Activated naive CD4-positive, alpha-beta T cell treated with anti-CD3 and anti-CD28 coated beads for 36 hours (primary cell): ENCODE measurements at regions not wholly inside any gene's neighbourhood (a gene's known extent, or its start where the extent isn't known, plus 50 kb on each side); places are given as distances from the start of the nearest gene placed in this dataset.

ENCODE experiments used
- CTCF ChIA-PET: fragments of 350-600 bp; sonication (Branson Sonifier 250); formaldehyde crosslinking; loops from one replicate; lab custom pipeline; 2021; ENCODE audit warnings: antibody characterized with exemption; lab: Charles Lee
- DNase-seq: peaks from one replicate; pipeline ENCODE4 v3.0.0-alpha.2; 2020
- H3K27ac Mint-ChIP-seq: one replicate; pipeline ENCODE4 v1.8.0; 2021; ENCODE audit warnings: mild to moderate bottlenecking, mixed read lengths
- H3K27me3 Mint-ChIP-seq: one replicate; pipeline ENCODE4 v1.8.0; 2021; ENCODE audit warnings: low read depth, mixed read lengths
- H3K36me3 Mint-ChIP-seq: one replicate; pipeline ENCODE4 v1.8.0; 2021; ENCODE audit warnings: low read depth, mixed read lengths
- H3K4me1 Mint-ChIP-seq: one replicate; pipeline ENCODE4 v1.8.0; 2021; ENCODE audit warnings: low read depth, mixed read lengths
- H3K4me3 Mint-ChIP-seq: one replicate; pipeline ENCODE4 v1.8.0; 2021; ENCODE audit warnings: mild to moderate bottlenecking, moderate library complexity, mixed read lengths
- H3K9me3 Mint-ChIP-seq: one replicate; pipeline ENCODE4 v1.8.0; 2021; ENCODE audit warnings: mixed read lengths
- intact Hi-C: fragments of 100-400 bp; cut with micrococcal nuclease; formaldehyde crosslinking; loops from one replicate; pipeline ENCODE4 v1.15.1; 2023

DNA sequence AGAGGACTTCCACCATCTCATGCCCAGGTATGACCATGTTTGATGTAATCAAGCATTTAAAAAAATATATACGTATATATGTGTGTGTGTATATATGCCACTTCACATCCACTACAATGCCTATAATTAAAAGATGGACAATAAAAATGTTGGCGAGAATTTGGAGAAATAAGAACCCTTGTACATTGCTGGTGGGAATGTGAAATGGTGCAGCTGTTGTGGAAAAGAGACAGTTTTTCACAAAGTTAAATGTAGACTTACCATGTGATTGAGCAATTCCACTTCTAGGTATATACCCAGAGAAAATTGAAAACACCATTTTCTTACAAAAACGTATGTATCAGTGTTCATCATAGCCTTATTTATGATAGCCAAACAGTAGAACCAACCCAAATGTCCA, 229.2 kb upstream of the WWC1 start:
- intact Hi-C loops, result no loop called here
- peaks cover 8% of the 10 kb centered on the region for H3K27me3 Mint-ChIP-seq
- H3K9me3 Mint-ChIP-seq, result peaks cover 7% of the 10 kb centered on the region
- no peak overlapping the region for H3K27ac Mint-ChIP-seq
- CTCF ChIA-PET, result no interaction called here
- no peak overlapping the region for H3K4me3 Mint-ChIP-seq
- no peaks in the 10 kb centered on the region for H3K36me3 Mint-ChIP-seq
- no peak for DNase-seq
- H3K4me1 Mint-ChIP-seq, result no peaks in the 10 kb centered on the region

DNA sequence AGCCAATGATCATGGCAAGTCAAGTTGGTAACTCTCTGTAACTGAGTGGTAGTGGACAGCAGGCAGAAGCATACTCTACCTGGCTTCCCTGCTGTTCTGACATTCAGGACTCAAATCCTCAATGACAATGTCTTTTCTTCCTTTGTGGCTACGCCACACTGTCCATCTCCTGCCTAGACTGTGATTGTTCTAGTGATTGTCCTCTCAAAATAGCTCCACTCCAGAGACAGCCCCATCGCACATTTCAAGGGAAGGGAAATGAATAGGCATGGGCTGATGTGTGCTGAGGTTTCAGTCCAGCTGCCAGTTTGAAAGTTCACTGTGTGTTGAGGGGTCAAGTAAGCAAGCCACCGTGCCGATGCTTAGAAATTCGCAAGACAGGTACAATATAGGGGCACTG, 227.0 kb upstream of the WWC1 start:
- peaks cover 12% of the 10 kb centered on the region for H3K27me3 Mint-ChIP-seq
- intact Hi-C loops, result no loop called here
- no peaks in the 10 kb centered on the region for H3K4me1 Mint-ChIP-seq
- DNase-seq, result no peak
- H3K9me3 Mint-ChIP-seq, result no peaks in the 10 kb centered on the region
- no peaks in the 10 kb centered on the region for H3K36me3 Mint-ChIP-seq
- no peak overlapping the region for H3K27ac Mint-ChIP-seq
- CTCF ChIA-PET, result no interaction called here
- H3K4me3 Mint-ChIP-seq, result no peak overlapping the region

DNA sequence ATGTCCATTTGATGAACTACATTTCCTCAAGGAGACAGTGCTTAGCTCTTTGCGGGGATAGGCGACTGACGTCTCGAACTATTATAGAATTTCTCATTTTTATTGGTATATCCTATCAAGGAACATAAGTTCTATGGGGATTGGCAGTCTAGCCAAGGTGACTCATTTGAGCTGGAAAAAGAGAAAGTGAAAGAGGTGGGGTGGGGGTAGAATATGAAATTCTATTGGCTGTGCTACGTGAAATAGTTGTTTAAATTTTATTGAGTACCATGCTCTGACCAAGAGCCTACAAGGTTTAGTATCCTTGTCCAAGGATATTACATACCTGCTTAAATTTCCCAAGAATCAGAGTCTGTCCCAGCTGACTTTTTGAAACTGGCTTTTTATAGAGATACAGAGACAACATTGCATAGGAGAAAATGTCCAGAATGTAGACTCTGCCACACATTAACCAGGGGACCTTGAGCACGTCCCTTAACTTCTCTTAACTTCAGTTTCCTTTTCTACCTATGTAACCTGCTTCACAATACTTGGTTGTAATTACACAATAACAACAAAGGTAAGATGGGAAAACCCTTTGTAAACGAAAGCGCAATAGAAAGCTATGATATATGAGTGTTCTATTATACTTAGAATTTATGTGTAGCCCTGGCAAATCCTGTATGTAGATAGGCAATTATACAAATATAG, 226.4 kb upstream of the WWC1 start:
- Mint-ChIP-seq H3K4me3 (no peak overlapping the region), H3K27me3 (peaks cover 12% of the 10 kb centered on the region), H3K27ac (no peak overlapping the region), H3K4me1 (no peaks in the 10 kb centered on the region), H3K36me3 (no peaks in the 10 kb centered on the region), H3K9me3 (no peaks in the 10 kb centered on the region)
- intact Hi-C loops, result no loop called here
- no peak for DNase-seq
- CTCF ChIA-PET, result no interaction called here

DNA sequence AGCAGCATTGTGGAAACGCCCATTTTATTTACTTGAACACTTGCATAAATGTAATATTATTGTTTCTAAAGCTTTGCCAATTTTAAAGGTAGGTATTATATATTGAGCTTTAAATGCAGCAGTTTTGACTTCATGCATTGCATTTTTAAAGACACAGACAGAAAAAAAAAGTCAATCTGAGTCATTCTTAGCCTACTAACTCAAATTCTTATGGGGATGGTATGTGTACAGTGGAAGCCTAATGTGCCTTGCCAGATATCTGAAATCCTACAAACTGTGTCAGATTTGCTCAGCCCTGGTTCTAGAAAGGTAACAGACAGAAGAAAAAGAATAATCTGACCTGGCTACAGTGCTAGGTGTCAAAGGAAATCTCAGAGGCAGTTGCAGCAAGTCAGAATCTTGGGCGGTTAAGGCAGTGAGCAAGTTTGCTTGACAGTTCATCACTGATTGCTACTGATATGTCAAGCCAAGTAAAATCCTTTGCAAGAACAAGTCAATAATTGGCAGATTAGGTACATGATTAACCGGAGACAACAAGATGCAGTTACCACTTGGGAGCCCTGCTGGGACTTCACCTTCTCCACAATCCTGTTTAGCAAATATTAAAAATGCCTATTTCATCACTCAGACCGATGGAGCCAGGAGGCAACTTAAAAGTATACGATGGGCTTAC, 224.8 kb upstream of the WWC1 start:
- Mint-ChIP-seq H3K4me1 (no peaks in the 10 kb centered on the region), H3K27ac (no peak overlapping the region), H3K27me3 (peaks cover 9% of the 10 kb centered on the region), H3K4me3 (no peak overlapping the region), H3K36me3 (no peaks in the 10 kb centered on the region), H3K9me3 (no peaks in the 10 kb centered on the region)
- CTCF ChIA-PET, result no interaction called here
- intact Hi-C loops, result no loop called here
- no peak for DNase-seq

- H3K9me3 Mint-ChIP-seq, result no peaks in the 10 kb centered on the region
- H3K27me3 Mint-ChIP-seq, result peaks cover 10% of the 10 kb centered on the region
- intact Hi-C loops, result no loop called here
- CTCF ChIA-PET, result no interaction called here
- H3K4me1 Mint-ChIP-seq, result peaks cover 2% of the 10 kb centered on the region
- H3K36me3 Mint-ChIP-seq, result no peaks in the 10 kb centered on the region
- H3K27ac Mint-ChIP-seq, result no peak overlapping the region
- DNase-seq, result no peak
- no peak overlapping the region for H3K4me3 Mint-ChIP-seq
These were observed 220.7 kb upstream of the WWC1 start for GRCh38 chr5:168070761-168071160.

- CTCF ChIA-PET, result no interaction called here
- no peak for DNase-seq
- Mint-ChIP-seq H3K27ac (no peak overlapping the region), H3K27me3 (peaks cover 8% of the 10 kb centered on the region), H3K4me3 (no peak overlapping the region), H3K9me3 (no peaks in the 10 kb centered on the region), H3K4me1 (peaks cover 2% of the 10 kb centered on the region), H3K36me3 (no peaks in the 10 kb centered on the region)
- intact Hi-C loops, result no loop called here
These were observed 218.8 kb upstream of the WWC1 start for GRCh38 chr5:168072665-168073064.

GRCh38 chr5:168073311-168073710, 218.1 kb upstream of the WWC1 start:
- no peak overlapping the region for H3K27ac Mint-ChIP-seq
- peaks cover 2% of the 10 kb centered on the region for H3K4me1 Mint-ChIP-seq
- H3K4me3 Mint-ChIP-seq, result no peak overlapping the region
- intact Hi-C loops, result no loop called here
- DNase-seq, result no peak
- no peaks in the 10 kb centered on the region for H3K9me3 Mint-ChIP-seq
- CTCF ChIA-PET, result no interaction called here
- peaks cover 5% of the 10 kb centered on the region for H3K27me3 Mint-ChIP-seq
- no peaks in the 10 kb centered on the region for H3K36me3 Mint-ChIP-seq

GRCh38 chr5:168073991-168074800, 217.2 kb upstream of the WWC1 start:
- intact Hi-C loops, result no loop called here
- DNase-seq, result no peak
- no peak overlapping the region for H3K4me3 Mint-ChIP-seq
- H3K9me3 Mint-ChIP-seq, result no peaks in the 10 kb centered on the region
- CTCF ChIA-PET, result interaction anchor here (0.6 kb wide), 1 partner anchor 198 kb away, joined by 5 read pairs; no protein-coding TSS in a partner anchor
- H3K27me3 Mint-ChIP-seq, result peaks cover 3% of the 10 kb centered on the region
- H3K27ac Mint-ChIP-seq, result no peak overlapping the region
- H3K4me1 Mint-ChIP-seq, result peaks cover 2% of the 10 kb centered on the region
- H3K36me3 Mint-ChIP-seq, result no peaks in the 10 kb centered on the region

- peaks cover 2% of the 10 kb centered on the region for H3K4me1 Mint-ChIP-seq
- intact Hi-C loops, result no loop called here
- DNase-seq, result no peak
- no peaks in the 10 kb centered on the region for H3K36me3 Mint-ChIP-seq
- H3K4me3 Mint-ChIP-seq, result no peak overlapping the region
- H3K9me3 Mint-ChIP-seq, result no peaks in the 10 kb centered on the region
- peaks cover 3% of the 10 kb centered on the region for H3K27me3 Mint-ChIP-seq
- CTCF ChIA-PET, result no interaction called here
- no peak overlapping the region for H3K27ac Mint-ChIP-seq
These were observed 216.1 kb upstream of the WWC1 start for GRCh38 chr5:168075387-168075786.

DNA sequence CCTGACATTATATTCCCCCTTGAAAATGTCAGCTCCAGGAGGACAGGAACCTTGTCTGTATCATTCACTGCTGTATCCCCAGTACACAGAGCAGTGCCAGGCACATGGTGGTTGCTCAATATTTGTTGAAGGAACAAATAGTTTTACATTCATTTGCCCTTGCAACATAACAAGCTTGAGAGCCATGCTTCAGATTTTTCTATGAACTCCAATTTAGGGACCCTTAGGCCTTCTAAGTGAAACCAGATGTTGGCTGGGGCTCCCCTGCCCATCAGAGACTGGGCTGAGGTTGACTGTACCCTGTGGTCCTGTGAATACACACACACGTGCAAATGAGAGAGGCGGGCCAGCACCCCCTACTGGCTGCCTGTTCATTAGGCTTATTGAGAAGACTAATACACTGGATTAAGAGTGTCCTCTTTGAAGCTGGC, 214.9 kb upstream of the WWC1 start:
- no peak overlapping the region for H3K27ac Mint-ChIP-seq
- CTCF ChIA-PET, result interaction anchor here (1.4 kb wide), 1 partner anchor 9 kb away, joined by 3 read pairs; no protein-coding TSS in a partner anchor
- H3K36me3 Mint-ChIP-seq, result no peaks in the 10 kb centered on the region
- intact Hi-C loops, result loop anchor here (1.0 kb wide), 1 partner anchor 353 kb away; no protein-coding TSS in a partner anchor
- DNase-seq, result peak; percentile 28
- H3K4me3 Mint-ChIP-seq, result no peak overlapping the region
- no peaks in the 10 kb centered on the region for H3K9me3 Mint-ChIP-seq
- peaks cover 3% of the 10 kb centered on the region for H3K27me3 Mint-ChIP-seq
- H3K4me1 Mint-ChIP-seq, result peaks cover 2% of the 10 kb centered on the region

DNA sequence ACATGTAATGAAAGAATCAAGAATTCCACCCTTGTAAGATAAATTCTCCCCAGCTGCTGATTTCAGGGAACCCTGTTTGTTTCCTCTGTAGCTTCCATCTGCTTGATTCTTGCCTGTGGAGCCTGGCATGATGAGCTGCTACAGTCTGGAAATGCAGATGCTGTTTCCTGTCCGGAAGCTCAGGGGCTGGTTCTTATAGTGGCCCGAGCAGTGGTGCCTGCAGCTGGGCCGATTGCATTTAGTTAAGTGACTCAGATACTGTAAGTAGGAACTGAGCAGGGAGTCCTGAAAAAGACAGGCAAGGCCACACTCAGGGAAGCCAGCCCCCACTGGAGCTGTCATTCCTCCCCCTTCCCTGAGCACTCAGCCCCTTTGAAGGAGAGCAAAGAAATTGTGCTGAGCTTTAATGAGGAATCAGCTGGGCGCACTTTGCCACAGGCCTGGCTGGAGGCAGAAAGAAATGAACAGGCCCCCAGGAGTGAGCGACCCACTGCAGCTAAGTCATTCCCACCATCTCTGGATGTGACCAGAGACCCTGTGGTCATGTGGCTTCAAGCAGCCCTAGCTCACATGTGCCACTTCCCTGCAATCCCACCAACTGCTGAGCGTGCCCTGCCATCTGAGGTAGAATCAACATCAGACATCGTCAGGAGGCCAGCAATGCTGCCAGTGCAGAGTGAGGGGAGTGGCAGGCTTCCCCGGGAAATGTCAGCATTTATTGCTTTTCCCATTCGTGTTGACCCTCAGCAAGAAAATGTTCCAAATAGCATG, 206.0 kb upstream of the WWC1 start:
- CTCF ChIA-PET, result no interaction called here
- no peak for DNase-seq
- no peak overlapping the region for H3K27ac Mint-ChIP-seq
- H3K9me3 Mint-ChIP-seq, result peaks cover 1% of the 10 kb centered on the region
- H3K36me3 Mint-ChIP-seq, result no peaks in the 10 kb centered on the region
- no peaks in the 10 kb centered on the region for H3K4me1 Mint-ChIP-seq
- intact Hi-C loops, result no loop called here
- H3K4me3 Mint-ChIP-seq, result no peak overlapping the region
- peaks cover 8% of the 10 kb centered on the region for H3K27me3 Mint-ChIP-seq

GRCh38 chr5:168086104-168086610, 205.3 kb upstream of the WWC1 start:
- peaks cover 1% of the 10 kb centered on the region for H3K9me3 Mint-ChIP-seq
- intact Hi-C loops, result no loop called here

More at GRCh38 chr5:168086104-168086610, 205.3 kb upstream of the WWC1 start:
- Mint-ChIP-seq H3K36me3 (no peaks in the 10 kb centered on the region), H3K4me1 (no peaks in the 10 kb centered on the region), H3K27me3 (peaks cover 8% of the 10 kb centered on the region), H3K4me3 (no peak overlapping the region), H3K27ac (no peak overlapping the region)
- no peak for DNase-seq
- CTCF ChIA-PET, result no interaction called here
